Right lobe of liver (tissue), 6 donors: ENCODE measurements at regions not wholly inside any gene's neighbourhood (a gene's known extent, or its start where the extent isn't known, plus 50 kb on each side); places are given as distances from the start of the nearest gene placed in this dataset.

Experiments
- ATAC-seq, 4 donors: fragments of 200-7000 bp; cut with Tn5 transposase; one replicate each; pipeline ENCODE4 v1.9.1; 2020; ENCODE audit warnings: mild to moderate bottlenecking in 4 of 4, moderate library complexity in 4 of 4
- DNase-seq, 3 donors: peaks; one replicate each; pipeline ENCODE4 v3.0.0-alpha.2; 2020
- H3K27ac ChIP-seq, 3 donors: fragments of 200-600 bp; one replicate each; pipeline ENCODE4 v1.8.0; 2022
- H3K27me3 ChIP-seq, 2 donors: fragments of 200-600 bp; one replicate each; pipeline ENCODE4 v1.8.0; 2022
- H3K36me3 ChIP-seq, 4 donors: fragments of 200-600 bp; sonication (generic) in 1 of 4; one replicate each; pipeline versions ENCODE4 v1.5.1 to v1.8.0; 2017 to 2022; ENCODE audit warnings: control low read depth in 1 of 4
- H3K4me1 ChIP-seq, 4 donors: fragments of 200-600 bp; sonication (generic) in 1 of 4; one replicate each; pipeline versions ENCODE4 v1.5.1 to v1.8.0; 2017 to 2022; ENCODE audit warnings: control low read depth in 1 of 4
- H3K4me3 ChIP-seq, 3 donors: fragments of 200-600 bp; one replicate each; pipeline ENCODE4 v1.8.0; 2022
- H3K9me3 ChIP-seq, 4 donors: fragments of 200-600 bp; sonication (generic) in 1 of 4; one replicate each; pipeline versions ENCODE4 v1.5.1 to v1.8.0; 2017 to 2022; ENCODE audit warnings: control low read depth in 1 of 4
- POLR2A ChIP-seq: fragments of 450-650 bp; IDR thresholded peaks from one replicate; pipeline ENCODE4 v1.6.1; 2017; ENCODE audit warnings: antibody characterized with exemption, mild to moderate bottlenecking
- WGBS: methylation state at CpG from one replicate; pipeline ENCODE4 v1.1.6; 2018; ENCODE audit warnings: low coverage, low lambda C conversion rate; ENCODE audit not compliant: insufficient coverage; ENCODE audit errors: missing lambda C conversion rate; 5-methylcytosine and 5-hydroxymethylcytosine counted together
- intact Hi-C, 2 donors: fragments of 100-400 bp; cut with DNase I; formaldehyde crosslinking; loops; one replicate each; pipeline versions ENCODE4 v1.11.2 to v1.14.1; 2022
- TF ChIP-seq, protein P1 (sequence below), 4 donors: fragments of 200-600 bp in 3 of 4; fragments of 450-650 bp in 1 of 4; IDR thresholded peaks; one replicate each; pipeline versions ENCODE4 v1.5.1 to v1.8.0; 2016 to 2022; ENCODE audit warnings: antibody characterized with exemption in 4 of 4, mild to moderate bottlenecking in 2 of 4
- donor health status: DM: no; HTN: yes; CAD: no.
- donor health status: DM: no; HTN: no; CAD: no.
- donor health status: DM: no; HTN: no; CAD: no.
- donor health status: DM: no; HTN: yes; CAD: no.
- donor health status: DM: no; HTN: yes; CAD: no.

DNA sequence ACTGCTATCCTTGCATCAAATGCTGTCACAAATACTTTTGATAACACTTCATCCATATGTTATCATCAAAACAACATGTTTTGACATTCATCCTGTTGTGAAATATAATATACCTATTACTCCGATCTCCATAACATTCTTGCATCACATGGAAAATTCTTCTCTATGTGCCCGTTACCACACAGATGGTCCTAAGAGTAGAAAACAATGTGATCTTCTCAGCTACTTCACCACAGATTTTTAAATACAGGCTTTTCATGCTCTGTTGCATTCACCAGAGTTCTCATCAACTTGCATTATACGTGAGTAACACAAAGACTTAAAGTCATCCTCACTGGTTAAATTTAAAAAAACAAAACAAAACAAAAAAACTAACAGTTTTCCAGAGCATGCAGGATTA lies 1603.3 kb upstream of the ZEB2 start:
- H3K36me3 ChIP-seq = no peaks in the 10 kb centered on the region
- H3K9me3 ChIP-seq = no peaks in the 10 kb centered on the region
- WGBS = 84% methylated on average over 3 of the region's 3 CpGs
- ATAC-seq = no peak
- intact Hi-C loops = no loop called here
- no peaks in the 10 kb centered on the region for H3K27me3 ChIP-seq
- no peaks in the 10 kb centered on the region for H3K4me1 ChIP-seq
- DNase-seq = no peak
- no peak for TF ChIP-seq POLR2A
- TF ChIP-seq, protein P1, sequence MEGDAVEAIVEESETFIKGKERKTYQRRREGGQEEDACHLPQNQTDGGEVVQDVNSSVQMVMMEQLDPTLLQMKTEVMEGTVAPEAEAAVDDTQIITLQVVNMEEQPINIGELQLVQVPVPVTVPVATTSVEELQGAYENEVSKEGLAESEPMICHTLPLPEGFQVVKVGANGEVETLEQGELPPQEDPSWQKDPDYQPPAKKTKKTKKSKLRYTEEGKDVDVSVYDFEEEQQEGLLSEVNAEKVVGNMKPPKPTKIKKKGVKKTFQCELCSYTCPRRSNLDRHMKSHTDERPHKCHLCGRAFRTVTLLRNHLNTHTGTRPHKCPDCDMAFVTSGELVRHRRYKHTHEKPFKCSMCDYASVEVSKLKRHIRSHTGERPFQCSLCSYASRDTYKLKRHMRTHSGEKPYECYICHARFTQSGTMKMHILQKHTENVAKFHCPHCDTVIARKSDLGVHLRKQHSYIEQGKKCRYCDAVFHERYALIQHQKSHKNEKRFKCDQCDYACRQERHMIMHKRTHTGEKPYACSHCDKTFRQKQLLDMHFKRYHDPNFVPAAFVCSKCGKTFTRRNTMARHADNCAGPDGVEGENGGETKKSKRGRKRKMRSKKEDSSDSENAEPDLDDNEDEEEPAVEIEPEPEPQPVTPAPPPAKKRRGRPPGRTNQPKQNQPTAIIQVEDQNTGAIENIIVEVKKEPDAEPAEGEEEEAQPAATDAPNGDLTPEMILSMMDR (IDR thresholded peaks at IDR 0.05) = no peak
- no peak overlapping the region for H3K27ac ChIP-seq
- no peak overlapping the region for H3K4me3 ChIP-seq

DNA sequence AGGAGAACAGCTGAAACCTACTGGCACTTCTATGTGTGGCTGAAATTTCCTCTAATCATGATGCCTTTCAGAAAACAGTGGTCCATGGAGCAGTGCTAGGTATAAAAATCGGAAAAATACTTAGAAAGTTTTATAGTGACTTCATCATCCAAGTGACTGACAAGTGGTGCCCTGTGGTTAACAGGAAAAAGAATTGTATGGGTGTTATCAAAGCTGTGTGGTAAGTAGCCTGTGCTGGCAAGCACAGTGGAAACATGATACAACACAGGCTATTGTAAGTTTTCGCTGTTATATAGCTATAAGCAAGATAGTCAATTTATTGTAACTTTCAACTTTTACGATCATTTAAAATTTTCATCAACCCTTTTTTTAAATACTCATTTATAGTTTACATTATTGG lies 1599.7 kb upstream of the ZEB2 start:
- WGBS = 74% methylated on average over 3 of the region's 3 CpGs
- Histone ChIP-seq H3K9me3 (no peaks in the 10 kb centered on the region), H3K4me3 (no peak overlapping the region), H3K36me3 (no peaks in the 10 kb centered on the region), H3K27me3 (no peaks in the 10 kb centered on the region), H3K27ac (no peak overlapping the region), H3K4me1 (no peaks in the 10 kb centered on the region)
- TF ChIP-seq POLR2A = no peak
- TF ChIP-seq, protein P1 (IDR thresholded peaks at IDR 0.05) = no peak
- DNase-seq (no peak), ATAC-seq (no peak)
- intact Hi-C loops = no loop called here

DNA sequence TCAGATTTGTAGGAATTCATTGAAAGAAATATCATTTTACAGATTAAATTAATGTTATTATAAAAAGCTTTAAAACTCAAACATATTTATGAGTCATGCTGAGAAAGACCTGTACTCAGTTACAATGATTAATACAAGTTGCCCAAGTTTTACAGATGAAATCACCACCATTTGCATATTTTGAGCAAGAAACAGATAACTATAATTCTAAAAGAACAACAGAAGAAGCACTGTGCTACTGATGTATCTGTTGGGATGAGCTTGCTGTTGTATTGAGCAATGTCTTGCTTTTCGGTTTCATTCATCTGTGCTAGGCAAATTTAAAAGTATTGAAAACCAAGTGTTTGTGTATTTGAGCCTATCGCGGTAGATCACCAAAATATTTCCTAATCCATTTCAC lies 1589.1 kb upstream of the ZEB2 start:
- no peaks in the 10 kb centered on the region for H3K4me1 ChIP-seq
- ATAC-seq (no peak), DNase-seq (no peak)
- H3K27me3 ChIP-seq = no peaks in the 10 kb centered on the region
- TF ChIP-seq, protein P1 (IDR thresholded peaks at IDR 0.05) = no peak
- TF ChIP-seq POLR2A = no peak
- no peaks in the 10 kb centered on the region for H3K36me3 ChIP-seq
- H3K9me3 ChIP-seq = no peaks in the 10 kb centered on the region
- no peak overlapping the region for H3K4me3 ChIP-seq
- WGBS = 61% methylated on average over 3 of the region's 3 CpGs
- no peak overlapping the region for H3K27ac ChIP-seq
- intact Hi-C loops = no loop called here

DNA sequence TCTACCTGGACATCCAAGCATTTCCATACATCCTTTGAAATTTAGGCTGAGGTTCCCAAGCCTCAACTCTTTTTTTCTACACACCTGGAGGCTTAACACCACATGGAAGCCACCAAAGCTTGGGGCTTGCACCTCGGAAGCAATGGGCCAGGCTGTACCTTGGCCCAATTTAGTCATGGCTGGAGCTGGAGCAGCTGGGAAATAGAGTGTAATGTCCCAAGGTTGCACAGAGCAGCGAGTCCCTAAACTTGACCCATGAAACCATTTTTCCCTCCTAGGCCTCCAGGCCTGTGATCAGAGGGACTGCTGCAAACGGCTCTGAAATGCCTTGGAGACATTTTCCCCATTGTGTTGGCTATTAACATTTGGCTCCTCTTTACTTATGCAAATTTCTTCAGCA lies 1574.3 kb upstream of the ZEB2 start:
- DNase-seq = no peak
- H3K4me1 ChIP-seq = no peaks in the 10 kb centered on the region
- no peak for ATAC-seq
- H3K9me3 ChIP-seq = no peaks in the 10 kb centered on the region
- WGBS = 57% methylated on average over 3 of the region's 3 CpGs
- no peaks in the 10 kb centered on the region for H3K36me3 ChIP-seq
- no peaks in the 10 kb centered on the region for H3K27me3 ChIP-seq
- no peak for TF ChIP-seq POLR2A
- TF ChIP-seq, protein P1 (IDR thresholded peaks at IDR 0.05) = no peak
- no peak overlapping the region for H3K27ac ChIP-seq
- no peak overlapping the region for H3K4me3 ChIP-seq
- intact Hi-C loops = no loop called here

DNA sequence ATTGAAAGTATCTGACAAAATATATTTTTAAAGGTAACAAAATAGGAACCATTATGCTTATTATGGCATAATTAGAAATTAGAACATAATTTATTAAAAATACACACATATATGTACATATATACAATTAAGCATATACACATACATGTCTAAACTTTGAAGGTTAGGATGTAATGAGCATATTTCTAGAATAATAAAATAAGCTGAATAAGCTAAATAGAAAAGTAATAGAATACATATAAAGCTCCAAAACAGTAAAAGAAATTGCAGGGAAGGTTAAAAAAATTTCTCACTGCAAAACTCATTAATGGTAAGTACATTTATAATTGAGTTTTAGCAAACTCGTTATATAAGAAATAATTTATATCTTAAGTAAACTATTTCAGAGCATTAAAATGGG lies 1561.5 kb upstream of the ZEB2 start:
- no peak overlapping the region for H3K4me3 ChIP-seq
- H3K9me3 ChIP-seq = no peaks in the 10 kb centered on the region
- no peaks in the 10 kb centered on the region for H3K27me3 ChIP-seq
- H3K4me1 ChIP-seq = no peaks in the 10 kb centered on the region
- TF ChIP-seq, protein P1 (IDR thresholded peaks at IDR 0.05) = no peak
- no peak for TF ChIP-seq POLR2A
- no peak for ATAC-seq
- no peak for DNase-seq
- H3K27ac ChIP-seq = no peak overlapping the region
- intact Hi-C loops = no loop called here
- no peaks in the 10 kb centered on the region for H3K36me3 ChIP-seq
- WGBS = 44% methylated on average over 1 of the region's 1 CpG
